ENCODE measurements at regions not wholly inside any gene's neighbourhood (a gene's known extent, or its start where the extent isn't known, plus 50 kb on each side); places are given as distances from the start of the nearest gene placed in this dataset.

DNA sequence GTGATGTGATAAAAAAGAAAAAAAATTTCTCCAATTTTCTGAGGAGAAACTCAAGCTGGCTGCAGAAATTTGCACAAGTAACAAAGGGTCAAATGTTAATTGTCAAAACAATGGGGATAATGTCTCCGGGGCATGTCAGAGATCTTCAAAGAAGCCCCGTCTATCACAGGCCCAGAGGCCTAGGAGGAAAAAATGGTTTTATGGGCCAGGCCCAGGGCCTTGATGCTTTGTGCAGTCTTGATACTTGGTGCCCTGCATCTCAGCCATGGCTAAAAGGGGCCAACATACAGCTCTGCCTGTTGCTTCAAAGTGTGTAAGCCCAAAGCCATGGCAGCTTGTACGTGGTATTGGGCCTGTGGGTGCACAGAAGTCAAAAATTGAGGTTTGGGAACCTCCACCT is 961.0 kb downstream of the FAM133A start:
- Histone ChIP-seq H3K9ac (ENCODE audit: low read depth in 1 of 2, low read length in 2 of 2) (no peak overlapping the region), H3K27ac (ENCODE audit: low read depth in 1 of 2, low read length in 2 of 2) (no peak overlapping the region), H3K4me1 (ENCODE audit: control insufficient read depth in 4 of 4, insufficient read depth in 4 of 4, low read length in 3 of 4) (no peaks in the 10 kb centered on the region), H3K36me3 (ENCODE audit: control insufficient read depth in 4 of 4, insufficient read depth in 3 of 4, low read depth in 1 of 4, low read length in 3 of 4) (no peaks in the 10 kb centered on the region), H3K27me3 (ENCODE audit: control insufficient read depth in 4 of 4, insufficient read depth in 4 of 4, low read length in 3 of 4) (no peaks in the 10 kb centered on the region), H3K9me3 (ENCODE audit: control insufficient read depth in 4 of 4, low read length in 3 of 4) (peaks cover 0 to 11% (median 4%) of the 10 kb centered on the region in 4 donors), H3K4me3 (ENCODE audit: low read depth in 1 of 3, low read length in 3 of 3) (no peak overlapping the region)
- DNase-seq (ENCODE audit: low spot score) = no peak
- 83% methylated on average over 3 of the region's 3 CpGs for WGBS
- TF ChIP-seq, protein P1, sequence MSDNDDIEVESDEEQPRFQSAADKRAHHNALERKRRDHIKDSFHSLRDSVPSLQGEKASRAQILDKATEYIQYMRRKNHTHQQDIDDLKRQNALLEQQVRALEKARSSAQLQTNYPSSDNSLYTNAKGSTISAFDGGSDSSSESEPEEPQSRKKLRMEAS (IDR thresholded peaks at IDR 0.05) = no peak
- no peak for TF ChIP-seq GABPA (IDR thresholded peaks at IDR 0.05 in 1 of 2, conservative IDR thresholded peaks at IDR 0.05 in 1 of 2)
- no peak for TF ChIP-seq NR2F2 (IDR thresholded peaks at IDR 0.05)
- TF ChIP-seq HNF4G (IDR thresholded peaks at IDR 0.05) = no peak
- TF ChIP-seq, protein P2, sequence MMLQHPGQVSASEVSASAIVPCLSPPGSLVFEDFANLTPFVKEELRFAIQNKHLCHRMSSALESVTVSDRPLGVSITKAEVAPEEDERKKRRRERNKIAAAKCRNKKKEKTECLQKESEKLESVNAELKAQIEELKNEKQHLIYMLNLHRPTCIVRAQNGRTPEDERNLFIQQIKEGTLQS (IDR thresholded peaks at IDR 0.05) = no peak
- no peak for TF ChIP-seq RAD21 (IDR thresholded peaks at IDR 0.05)
- TF ChIP-seq, protein P3, sequence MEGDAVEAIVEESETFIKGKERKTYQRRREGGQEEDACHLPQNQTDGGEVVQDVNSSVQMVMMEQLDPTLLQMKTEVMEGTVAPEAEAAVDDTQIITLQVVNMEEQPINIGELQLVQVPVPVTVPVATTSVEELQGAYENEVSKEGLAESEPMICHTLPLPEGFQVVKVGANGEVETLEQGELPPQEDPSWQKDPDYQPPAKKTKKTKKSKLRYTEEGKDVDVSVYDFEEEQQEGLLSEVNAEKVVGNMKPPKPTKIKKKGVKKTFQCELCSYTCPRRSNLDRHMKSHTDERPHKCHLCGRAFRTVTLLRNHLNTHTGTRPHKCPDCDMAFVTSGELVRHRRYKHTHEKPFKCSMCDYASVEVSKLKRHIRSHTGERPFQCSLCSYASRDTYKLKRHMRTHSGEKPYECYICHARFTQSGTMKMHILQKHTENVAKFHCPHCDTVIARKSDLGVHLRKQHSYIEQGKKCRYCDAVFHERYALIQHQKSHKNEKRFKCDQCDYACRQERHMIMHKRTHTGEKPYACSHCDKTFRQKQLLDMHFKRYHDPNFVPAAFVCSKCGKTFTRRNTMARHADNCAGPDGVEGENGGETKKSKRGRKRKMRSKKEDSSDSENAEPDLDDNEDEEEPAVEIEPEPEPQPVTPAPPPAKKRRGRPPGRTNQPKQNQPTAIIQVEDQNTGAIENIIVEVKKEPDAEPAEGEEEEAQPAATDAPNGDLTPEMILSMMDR (IDR thresholded peaks at IDR 0.05; ENCODE audit: low read depth, low read length, missing input control) = no peak
- TF ChIP-seq YY1 (IDR thresholded peaks at IDR 0.05) = no peak
- TF ChIP-seq JUND (IDR thresholded peaks at IDR 0.05) = no peak
- TF ChIP-seq, protein P4, sequence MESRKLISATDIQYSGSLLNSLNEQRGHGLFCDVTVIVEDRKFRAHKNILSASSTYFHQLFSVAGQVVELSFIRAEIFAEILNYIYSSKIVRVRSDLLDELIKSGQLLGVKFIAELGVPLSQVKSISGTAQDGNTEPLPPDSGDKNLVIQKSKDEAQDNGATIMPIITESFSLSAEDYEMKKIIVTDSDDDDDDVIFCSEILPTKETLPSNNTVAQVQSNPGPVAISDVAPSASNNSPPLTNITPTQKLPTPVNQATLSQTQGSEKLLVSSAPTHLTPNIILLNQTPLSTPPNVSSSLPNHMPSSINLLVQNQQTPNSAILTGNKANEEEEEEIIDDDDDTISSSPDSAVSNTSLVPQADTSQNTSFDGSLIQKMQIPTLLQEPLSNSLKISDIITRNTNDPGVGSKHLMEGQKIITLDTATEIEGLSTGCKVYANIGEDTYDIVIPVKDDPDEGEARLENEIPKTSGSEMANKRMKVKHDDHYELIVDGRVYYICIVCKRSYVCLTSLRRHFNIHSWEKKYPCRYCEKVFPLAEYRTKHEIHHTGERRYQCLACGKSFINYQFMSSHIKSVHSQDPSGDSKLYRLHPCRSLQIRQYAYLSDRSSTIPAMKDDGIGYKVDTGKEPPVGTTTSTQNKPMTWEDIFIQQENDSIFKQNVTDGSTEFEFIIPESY (IDR thresholded peaks at IDR 0.05) = no peak
- no peak for TF ChIP-seq EGR1 (IDR thresholded peaks at IDR 0.05; ENCODE audit: low read depth in 2 of 2)

DNA sequence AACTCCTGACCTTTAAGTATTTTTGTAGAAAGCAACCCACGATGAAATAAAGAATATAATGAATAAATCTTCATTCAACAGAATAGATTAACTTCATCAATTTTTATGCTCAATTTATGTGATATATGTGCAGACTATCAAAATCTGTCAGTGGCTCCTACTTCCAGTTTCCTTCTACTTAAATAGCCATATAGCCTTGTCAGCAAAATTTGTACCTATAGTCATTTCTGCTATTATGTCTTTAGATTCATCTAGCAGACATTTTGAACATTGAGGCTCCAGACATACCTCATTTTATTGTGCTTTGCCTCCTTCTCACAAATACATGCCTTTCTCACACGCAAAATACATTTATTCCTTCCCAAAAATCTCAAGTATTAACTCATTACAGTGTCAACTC is 971.7 kb downstream of the FAM133A start:
- H3K4me1 ChIP-seq (ENCODE audit: control insufficient read depth in 4 of 4, insufficient read depth in 4 of 4, low read length in 3 of 4) = no peaks in the 10 kb centered on the region
- no peak overlapping the region for H3K4me3 ChIP-seq (ENCODE audit: low read depth in 1 of 3, low read length in 3 of 3)
- H3K9me3 ChIP-seq (ENCODE audit: control insufficient read depth in 4 of 4, low read length in 3 of 4) = no peaks in the 10 kb centered on the region
- no peak for DNase-seq (ENCODE audit: low spot score)
- 62% methylated on average over 2 of the region's 2 CpGs for WGBS
- TF ChIP-seq JUND (IDR thresholded peaks at IDR 0.05) (no peak), GABPA (IDR thresholded peaks at IDR 0.05 in 1 of 2, conservative IDR thresholded peaks at IDR 0.05 in 1 of 2) (no peak), HNF4G (IDR thresholded peaks at IDR 0.05) (no peak), TAF1 (conservative IDR thresholded peaks at IDR 0.05) (no peak), FOXA2 (IDR thresholded peaks at IDR 0.05) (no peak)
- TF ChIP-seq, protein P5, sequence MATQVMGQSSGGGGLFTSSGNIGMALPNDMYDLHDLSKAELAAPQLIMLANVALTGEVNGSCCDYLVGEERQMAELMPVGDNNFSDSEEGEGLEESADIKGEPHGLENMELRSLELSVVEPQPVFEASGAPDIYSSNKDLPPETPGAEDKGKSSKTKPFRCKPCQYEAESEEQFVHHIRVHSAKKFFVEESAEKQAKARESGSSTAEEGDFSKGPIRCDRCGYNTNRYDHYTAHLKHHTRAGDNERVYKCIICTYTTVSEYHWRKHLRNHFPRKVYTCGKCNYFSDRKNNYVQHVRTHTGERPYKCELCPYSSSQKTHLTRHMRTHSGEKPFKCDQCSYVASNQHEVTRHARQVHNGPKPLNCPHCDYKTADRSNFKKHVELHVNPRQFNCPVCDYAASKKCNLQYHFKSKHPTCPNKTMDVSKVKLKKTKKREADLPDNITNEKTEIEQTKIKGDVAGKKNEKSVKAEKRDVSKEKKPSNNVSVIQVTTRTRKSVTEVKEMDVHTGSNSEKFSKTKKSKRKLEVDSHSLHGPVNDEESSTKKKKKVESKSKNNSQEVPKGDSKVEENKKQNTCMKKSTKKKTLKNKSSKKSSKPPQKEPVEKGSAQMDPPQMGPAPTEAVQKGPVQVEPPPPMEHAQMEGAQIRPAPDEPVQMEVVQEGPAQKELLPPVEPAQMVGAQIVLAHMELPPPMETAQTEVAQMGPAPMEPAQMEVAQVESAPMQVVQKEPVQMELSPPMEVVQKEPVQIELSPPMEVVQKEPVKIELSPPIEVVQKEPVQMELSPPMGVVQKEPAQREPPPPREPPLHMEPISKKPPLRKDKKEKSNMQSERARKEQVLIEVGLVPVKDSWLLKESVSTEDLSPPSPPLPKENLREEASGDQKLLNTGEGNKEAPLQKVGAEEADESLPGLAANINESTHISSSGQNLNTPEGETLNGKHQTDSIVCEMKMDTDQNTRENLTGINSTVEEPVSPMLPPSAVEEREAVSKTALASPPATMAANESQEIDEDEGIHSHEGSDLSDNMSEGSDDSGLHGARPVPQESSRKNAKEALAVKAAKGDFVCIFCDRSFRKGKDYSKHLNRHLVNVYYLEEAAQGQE (IDR thresholded peaks at IDR 0.05) = no peak
- TF ChIP-seq, protein P1 (IDR thresholded peaks at IDR 0.05) = no peak
- TF ChIP-seq, protein P2 (IDR thresholded peaks at IDR 0.05) = no peak
- H3K9ac ChIP-seq (ENCODE audit: low read depth in 1 of 2, low read length in 2 of 2) = no peak overlapping the region
- peaks cover 0 to 3% (median 0%) of the 10 kb centered on the region in 4 donors for H3K27me3 ChIP-seq (ENCODE audit: control insufficient read depth in 4 of 4, insufficient read depth in 4 of 4, low read length in 3 of 4)
- no peaks in the 10 kb centered on the region for H3K36me3 ChIP-seq (ENCODE audit: control insufficient read depth in 4 of 4, insufficient read depth in 3 of 4, low read depth in 1 of 4, low read length in 3 of 4)
- H3K27ac ChIP-seq (ENCODE audit: low read depth in 1 of 2, low read length in 2 of 2) = no peak overlapping the region
